GM19468 (cell line): ENCODE measurements at regions not wholly inside any gene's neighbourhood (a gene's known extent, or its start where the extent isn't known, plus 50 kb on each side); places are given as distances from the start of the nearest gene placed in this dataset.

Source experiments
- ATAC-seq: cut with Tn5 transposase; IDR thresholded peaks from one replicate; pipeline ENCODE4 v1.9.1; 2021; ENCODE audit warnings: mild to moderate bottlenecking, moderate library complexity, moderate number of reproducible peaks; ENCODE audit not compliant: unreplicated experiment; ENCODE audit errors: extremely low read depth

- ATAC-seq = no peak
Measured at GRCh38 chr3:159840703-159841299, 147.8 kb upstream of the IL12A start.

- ATAC-seq = no peak
Measured at GRCh38 chr3:159841766-159842165, 146.9 kb upstream of the IL12A start.

GRCh38 chr3:159843840-159844730 is 144.6 kb upstream of the IL12A start:
- no peak for ATAC-seq

GRCh38 chr3:159844801-159845261 is 143.8 kb upstream of the IL12A start:
- no peak for ATAC-seq

GRCh38 chr3:159845737-159846136 is 142.9 kb upstream of the IL12A start:
- no peak for ATAC-seq

GRCh38 chr3:159846255-159846654 is 142.4 kb upstream of the IL12A start:
- no peak for ATAC-seq

- no peak for ATAC-seq
Measured at GRCh38 chr3:159848348-159849118, 140.1 kb upstream of the IL12A start.

GRCh38 chr3:159850481-159850880 is 138.2 kb upstream of the IL12A start:
- ATAC-seq = no peak

GRCh38 chr3:159852266-159852665 is 136.4 kb upstream of the IL12A start:
- no peak for ATAC-seq

GRCh38 chr3:159852821-159853505 is 135.7 kb upstream of the IL12A start:
- ATAC-seq = no peak

- no peak for ATAC-seq
Measured at GRCh38 chr3:159853506-159853864, 135.2 kb upstream of the IL12A start.

GRCh38 chr3:159854500-159855124 is 134.0 kb upstream of the IL12A start:
- no peak for ATAC-seq

GRCh38 chr3:159855599-159856346 is 132.9 kb upstream of the IL12A start:
- no peak for ATAC-seq

GRCh38 chr3:159856590-159857104 is 132.0 kb upstream of the IL12A start:
- no peak for ATAC-seq

GRCh38 chr3:159857840-159858239 is 130.8 kb upstream of the IL12A start:
- no peak for ATAC-seq

- no peak for ATAC-seq
Measured at GRCh38 chr3:159858650-159859049, 130.0 kb upstream of the IL12A start.

- no peak for ATAC-seq
Measured at GRCh38 chr3:159859424-159859823, 129.2 kb upstream of the IL12A start.

GRCh38 chr3:159859836-159860235 is 128.8 kb upstream of the IL12A start:
- no peak for ATAC-seq
